ENCODE measurements at regions not wholly inside any gene's neighbourhood (a gene's known extent, or its start where the extent isn't known, plus 50 kb on each side); places are given as distances from the start of the nearest gene placed in this dataset.
"Not testable (repeated sequence)": the region's sequence is repeated elsewhere in the genome, so short reads cannot be mapped to it uniquely, and the experiment has no call there.

- H3K4me1 ChIP-seq (ENCODE audit: control insufficient read depth in 3 of 3, insufficient read depth in 2 of 3, low read depth in 1 of 3, low read length in 2 of 3); FAIRE-seq; H3K9me3 ChIP-seq (ENCODE audit: control insufficient read depth in 2 of 2, insufficient read depth in 1 of 2, low read depth in 1 of 2, low read length in 1 of 2); H3K27ac ChIP-seq (ENCODE audit: low read depth in 1 of 3, low read length in 2 of 3); H3K27me3 ChIP-seq (ENCODE audit: control insufficient read depth in 3 of 3, insufficient read depth in 3 of 3, low read length in 3 of 3); H3K4me3 ChIP-seq (ENCODE audit: low read depth in 1 of 3, low read length in 3 of 3); DNase-seq; H3K36me3 ChIP-seq (ENCODE audit: control insufficient read depth in 3 of 3, insufficient read depth in 2 of 3, low read depth in 1 of 3, low read length in 3 of 3): not testable (repeated sequence)
- WGBS, 3 donors: 57 to 68% (median 61%) methylated on average over 1 of the region's 1 CpG
Observed at GRCh38 chr2:132324005-132324404, 92.6 kb upstream of the GPR39 start.

DNA sequence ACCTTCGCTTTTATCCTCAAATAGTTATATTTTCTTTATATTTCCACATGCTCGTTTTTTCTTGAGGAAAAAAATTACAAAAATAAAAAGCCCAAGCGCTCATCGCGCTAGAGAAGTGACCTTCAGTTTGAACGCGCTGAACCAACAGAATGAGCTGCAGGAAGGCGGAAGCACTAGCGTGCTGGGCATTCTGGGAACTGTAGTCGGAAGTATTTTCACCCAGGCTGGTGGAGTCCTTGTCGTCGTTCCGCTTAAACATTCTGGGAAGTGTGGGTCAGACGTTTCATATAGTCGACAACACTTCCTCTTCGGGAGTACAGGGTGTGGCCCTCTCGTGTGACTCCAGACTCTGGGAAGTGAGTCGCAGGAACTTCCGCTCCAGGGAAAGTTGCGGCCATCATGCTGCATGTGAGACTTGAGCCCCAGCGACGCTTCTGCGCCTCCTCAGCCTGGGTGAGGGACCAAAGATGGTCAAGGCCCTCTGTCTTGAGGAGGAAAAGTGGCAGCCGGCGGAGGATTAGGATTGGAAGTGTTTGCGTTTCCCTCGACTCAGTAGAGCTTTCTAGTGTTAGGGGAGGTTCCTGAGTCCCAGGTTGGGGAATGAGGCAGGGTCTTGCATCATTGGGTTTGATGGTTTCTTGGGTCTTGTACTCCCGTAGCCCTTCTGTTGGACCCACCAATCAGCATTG is 84.1 kb upstream of the GPR39 start:
- not testable (repeated sequence) for FAIRE-seq; H3K9me3 ChIP-seq (ENCODE audit: control insufficient read depth in 2 of 2, insufficient read depth in 1 of 2, low read depth in 1 of 2, low read length in 1 of 2); H3K4me1 ChIP-seq (ENCODE audit: control insufficient read depth in 3 of 3, insufficient read depth in 2 of 3, low read depth in 1 of 3, low read length in 2 of 3); H3K27me3 ChIP-seq (ENCODE audit: control insufficient read depth in 3 of 3, insufficient read depth in 3 of 3, low read length in 3 of 3); H3K36me3 ChIP-seq (ENCODE audit: control insufficient read depth in 3 of 3, insufficient read depth in 2 of 3, low read depth in 1 of 3, low read length in 3 of 3); H3K27ac ChIP-seq (ENCODE audit: low read depth in 1 of 3, low read length in 2 of 3); H3K4me3 ChIP-seq (ENCODE audit: low read depth in 1 of 3, low read length in 3 of 3)
- WGBS, 3 donors: 69 to 72% (median 70%) methylated on average over 26 to 28 of the region's 28 CpGs
- DNase-seq: peak in 1 of 2 donors; percentile 14

DNA sequence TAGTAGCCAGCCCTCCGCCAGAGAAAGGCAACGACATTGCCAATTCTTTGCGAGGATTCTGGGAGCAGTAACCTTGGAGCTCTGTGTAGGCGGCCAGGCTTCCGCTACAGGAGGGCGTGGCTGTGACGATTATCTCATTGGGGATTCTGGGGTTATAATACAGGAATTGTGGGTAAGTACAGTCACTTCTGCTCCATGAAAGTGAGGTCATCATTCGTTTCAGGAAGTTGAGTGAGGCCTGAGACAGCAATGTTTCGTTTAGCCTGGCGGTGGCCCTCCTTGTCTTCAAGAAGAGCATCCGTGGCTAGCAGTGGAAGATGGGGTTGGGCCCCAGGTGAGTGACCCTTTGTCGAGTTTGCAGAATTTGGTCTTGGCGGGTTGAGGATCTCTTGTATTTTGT is 79.5 kb upstream of the GPR39 start:
- not testable (repeated sequence) for H3K27me3 ChIP-seq (ENCODE audit: control insufficient read depth in 3 of 3, insufficient read depth in 3 of 3, low read length in 3 of 3); H3K27ac ChIP-seq (ENCODE audit: low read depth in 1 of 3, low read length in 2 of 3); H3K4me3 ChIP-seq (ENCODE audit: low read depth in 1 of 3, low read length in 3 of 3); FAIRE-seq; DNase-seq; H3K9me3 ChIP-seq (ENCODE audit: control insufficient read depth in 2 of 2, insufficient read depth in 1 of 2, low read depth in 1 of 2, low read length in 1 of 2); H3K36me3 ChIP-seq (ENCODE audit: control insufficient read depth in 3 of 3, insufficient read depth in 2 of 3, low read depth in 1 of 3, low read length in 3 of 3); H3K4me1 ChIP-seq (ENCODE audit: control insufficient read depth in 3 of 3, insufficient read depth in 2 of 3, low read depth in 1 of 3, low read length in 2 of 3)
- WGBS, 3 donors: 84 to 87% (median 86%) methylated on average over 10 to 11 of the region's 13 CpGs

- FAIRE-seq; H3K4me1 ChIP-seq (ENCODE audit: control insufficient read depth in 3 of 3, insufficient read depth in 2 of 3, low read depth in 1 of 3, low read length in 2 of 3): not testable (repeated sequence)
- WGBS, 3 donors: 41 to 71% (median 54%) methylated on average over 2 to 4 of the region's 5 CpGs
Observed at GRCh38 chr2:132337844-132338243, 78.8 kb upstream of the GPR39 start.

DNA sequence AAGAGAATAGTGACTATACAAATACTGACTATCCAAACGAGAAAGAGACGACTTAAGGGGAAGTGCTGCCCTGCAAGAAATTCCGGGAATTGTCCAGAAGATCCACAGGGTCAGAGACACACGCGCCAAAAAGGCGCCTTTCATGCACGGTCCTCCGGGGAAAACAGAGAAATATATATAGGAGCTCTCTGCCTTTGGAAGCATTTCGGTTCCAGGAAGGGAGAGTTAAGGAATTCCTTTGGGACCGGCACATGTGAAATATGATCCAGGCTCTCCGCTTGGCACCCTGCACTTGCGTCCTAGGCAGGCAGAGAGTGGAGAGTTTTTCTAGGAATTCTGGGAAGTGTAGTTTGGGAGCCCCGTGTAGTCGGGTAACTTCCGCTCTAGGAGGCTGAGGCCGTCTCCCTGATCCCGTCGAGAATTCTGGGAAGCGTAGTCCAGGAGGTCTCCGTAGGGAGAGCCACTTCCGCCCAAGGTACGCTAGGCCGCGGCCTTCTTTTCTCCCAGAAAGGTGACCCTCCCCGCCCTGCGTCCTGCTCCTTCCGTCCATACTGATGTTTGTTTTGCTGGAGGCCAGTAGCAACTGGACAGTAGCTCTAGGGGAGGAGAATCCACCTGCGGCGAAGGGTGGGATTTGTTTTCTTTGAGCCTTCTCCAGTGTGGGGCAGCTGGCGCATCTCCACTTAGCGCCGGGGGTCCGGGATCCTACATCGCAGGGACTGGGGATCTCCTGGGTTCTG is 69.4 kb upstream of the GPR39 start:
- not testable (repeated sequence) for FAIRE-seq

More at GRCh38 chr2:132337844-132338243, 78.8 kb upstream of the GPR39 start:
- not testable (repeated sequence) for H3K4me3 ChIP-seq (ENCODE audit: low read depth in 1 of 3, low read length in 3 of 3); H3K9me3 ChIP-seq (ENCODE audit: control insufficient read depth in 2 of 2, insufficient read depth in 1 of 2, low read depth in 1 of 2, low read length in 1 of 2); H3K36me3 ChIP-seq (ENCODE audit: control insufficient read depth in 3 of 3, insufficient read depth in 2 of 3, low read depth in 1 of 3, low read length in 3 of 3); DNase-seq; H3K27ac ChIP-seq (ENCODE audit: low read depth in 1 of 3, low read length in 2 of 3); H3K27me3 ChIP-seq (ENCODE audit: control insufficient read depth in 3 of 3, insufficient read depth in 3 of 3, low read length in 3 of 3)

DNA sequence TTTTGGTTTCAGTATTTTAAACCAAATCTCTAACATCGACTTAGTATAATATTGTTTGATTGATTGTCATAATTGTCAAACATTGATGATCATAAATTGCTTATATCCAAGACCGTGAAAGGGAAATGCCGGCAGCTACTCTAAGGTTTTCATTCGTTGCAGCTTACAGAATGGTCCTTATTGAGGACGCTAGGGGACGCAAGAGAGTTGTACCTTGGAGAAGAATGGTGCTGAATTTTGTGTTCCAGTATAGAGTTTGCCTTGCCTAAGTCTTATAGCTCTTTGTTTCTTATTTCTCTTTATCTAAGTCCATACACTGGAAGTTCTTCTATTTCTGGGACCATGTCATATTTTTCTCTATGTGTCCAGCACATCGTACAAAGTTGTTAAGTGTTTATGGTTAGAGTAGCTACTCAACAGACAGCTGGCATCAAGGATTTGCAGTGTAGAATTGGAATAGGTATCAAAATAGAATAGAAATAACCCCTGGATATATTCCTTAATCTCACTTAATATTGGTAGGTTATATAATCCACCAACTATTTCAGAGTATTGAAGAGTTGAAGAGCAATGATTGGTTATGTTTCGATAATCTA is 67.4 kb upstream of the GPR39 start:
- not testable (repeated sequence) for H3K4me1 ChIP-seq (ENCODE audit: control insufficient read depth in 3 of 3, insufficient read depth in 2 of 3, low read depth in 1 of 3, low read length in 2 of 3); H3K27me3 ChIP-seq (ENCODE audit: control insufficient read depth in 3 of 3, insufficient read depth in 3 of 3, low read length in 3 of 3); H3K9me3 ChIP-seq (ENCODE audit: control insufficient read depth in 2 of 2, insufficient read depth in 1 of 2, low read depth in 1 of 2, low read length in 1 of 2); FAIRE-seq; H3K4me3 ChIP-seq (ENCODE audit: low read depth in 1 of 3, low read length in 3 of 3); H3K27ac ChIP-seq (ENCODE audit: low read depth in 1 of 3, low read length in 2 of 3); H3K36me3 ChIP-seq (ENCODE audit: control insufficient read depth in 3 of 3, insufficient read depth in 2 of 3, low read depth in 1 of 3, low read length in 3 of 3)
- DNase-seq: peak; percentile 77 to 78
- WGBS, 3 donors: 3 to 23% (median 17%) methylated on average over 7 to 8 of the region's 8 CpGs

More for the DNA sequence above, 69.4 kb upstream of the GPR39 start:
- not testable (repeated sequence) for H3K9me3 ChIP-seq (ENCODE audit: control insufficient read depth in 2 of 2, insufficient read depth in 1 of 2, low read depth in 1 of 2, low read length in 1 of 2); H3K27me3 ChIP-seq (ENCODE audit: control insufficient read depth in 3 of 3, insufficient read depth in 3 of 3, low read length in 3 of 3); H3K4me1 ChIP-seq (ENCODE audit: control insufficient read depth in 3 of 3, insufficient read depth in 2 of 3, low read depth in 1 of 3, low read length in 2 of 3); H3K36me3 ChIP-seq (ENCODE audit: control insufficient read depth in 3 of 3, insufficient read depth in 2 of 3, low read depth in 1 of 3, low read length in 3 of 3)
- Histone ChIP-seq H3K4me3 (ENCODE audit: low read depth in 1 of 3, low read length in 3 of 3) (peak overlapping the region in 2 of 3 donors; percentile 45 to 58), H3K27ac (ENCODE audit: low read depth in 1 of 3, low read length in 2 of 3) (peak overlapping the region in 2 of 3 donors; percentile 38 to 84)
- WGBS, 3 donors: 4 to 14% (median 10%) methylated on average over 31 to 34 of the region's 34 CpGs
- DNase-seq: peak; percentile 77 to 82

DNA sequence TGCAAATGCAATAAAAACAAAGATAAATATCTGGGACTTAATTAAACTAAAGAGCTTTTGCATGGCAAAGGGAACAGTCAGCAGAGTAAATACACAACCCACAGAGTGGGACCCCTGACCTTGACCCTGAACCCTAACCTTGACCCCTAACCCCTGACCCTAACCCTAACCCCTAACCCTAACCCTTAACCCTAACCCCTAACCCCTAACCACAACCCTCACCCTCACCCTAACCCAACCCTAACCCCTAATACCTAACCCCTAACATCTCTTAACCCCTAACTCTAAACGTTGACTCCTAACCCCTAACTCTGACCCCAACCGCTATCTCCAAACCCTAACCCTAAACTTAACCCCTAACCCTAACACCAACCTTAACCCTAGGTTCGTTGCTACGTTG is 64.9 kb upstream of the GPR39 start:
- H3K27ac ChIP-seq (ENCODE audit: low read depth in 1 of 3, low read length in 2 of 3); H3K36me3 ChIP-seq (ENCODE audit: control insufficient read depth in 3 of 3, insufficient read depth in 2 of 3, low read depth in 1 of 3, low read length in 3 of 3); H3K27me3 ChIP-seq (ENCODE audit: control insufficient read depth in 3 of 3, insufficient read depth in 3 of 3, low read length in 3 of 3); DNase-seq; H3K4me1 ChIP-seq (ENCODE audit: control insufficient read depth in 3 of 3, insufficient read depth in 2 of 3, low read depth in 1 of 3, low read length in 2 of 3); H3K9me3 ChIP-seq (ENCODE audit: control insufficient read depth in 2 of 2, insufficient read depth in 1 of 2, low read depth in 1 of 2, low read length in 1 of 2); H3K4me3 ChIP-seq (ENCODE audit: low read depth in 1 of 3, low read length in 3 of 3); FAIRE-seq: not testable (repeated sequence)
- WGBS, 3 donors: 38 to 55% (median 52%) methylated on average over 4 of the region's 4 CpGs

DNA sequence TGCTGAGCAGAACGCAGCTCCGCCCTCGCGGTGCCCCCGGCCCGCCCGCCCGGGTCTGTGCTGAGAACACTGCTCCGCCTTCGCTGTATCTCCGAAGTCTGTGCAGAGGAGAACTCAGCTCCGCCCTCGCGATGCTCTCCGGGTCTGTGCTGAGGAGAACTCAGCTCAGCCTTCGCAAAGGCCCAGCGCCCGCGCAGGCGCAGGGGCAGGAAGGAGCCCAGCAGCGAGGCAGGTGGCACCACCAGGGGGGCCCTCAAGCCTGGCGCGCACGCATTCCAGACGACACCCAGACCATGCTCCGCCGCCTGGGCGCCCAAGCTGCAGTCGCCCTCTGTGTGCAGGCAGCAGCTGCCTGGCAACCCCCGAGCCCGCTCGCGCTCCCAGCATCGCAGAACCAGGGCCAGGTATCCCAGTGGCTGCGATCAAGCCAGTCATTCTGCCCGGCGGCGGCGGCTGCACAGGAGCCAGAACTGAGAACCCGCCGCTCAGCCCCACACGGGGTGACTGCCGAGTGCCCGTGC is 64.1 kb upstream of the GPR39 start:
- H3K4me1 ChIP-seq (ENCODE audit: control insufficient read depth in 3 of 3, insufficient read depth in 2 of 3, low read depth in 1 of 3, low read length in 2 of 3); H3K36me3 ChIP-seq (ENCODE audit: control insufficient read depth in 3 of 3, insufficient read depth in 2 of 3, low read depth in 1 of 3, low read length in 3 of 3); FAIRE-seq; H3K27me3 ChIP-seq (ENCODE audit: control insufficient read depth in 3 of 3, insufficient read depth in 3 of 3, low read length in 3 of 3); H3K9me3 ChIP-seq (ENCODE audit: control insufficient read depth in 2 of 2, insufficient read depth in 1 of 2, low read depth in 1 of 2, low read length in 1 of 2); H3K27ac ChIP-seq (ENCODE audit: low read depth in 1 of 3, low read length in 2 of 3): not testable (repeated sequence)
- H3K4me3 ChIP-seq (ENCODE audit: low read depth in 1 of 3, low read length in 3 of 3): peak overlapping the region in 2 of 3 donors; percentile 36 to 41
- peak; percentile 68 to 77 for DNase-seq
- 3 to 10% (median 4%) methylated on average over 28 to 44 of the region's 44 CpGs for WGBS, 3 donors
